SKM-1 treated with dmso at 0.1 percent for 144 hours (cell line): ENCODE measurements at regions not wholly inside any gene's neighbourhood (a gene's known extent, or its start where the extent isn't known, plus 50 kb on each side); places are given as distances from the start of the nearest gene placed in this dataset.
"Not testable (repeated sequence)": the region's sequence is repeated elsewhere in the genome, so short reads cannot be mapped to it uniquely, and the experiment has no call there.

Experiments
- DNase-seq: peaks from one replicate; lab custom pipeline; 2025; ENCODE audit not compliant: unreplicated experiment; lab: John Stamatoyannopoulos, UW

GRCh38 chr11:70585236-70585545 is 186.9 kb downstream of the CTTN start:
- DNase-seq = no peak

GRCh38 chr11:70586261-70587074 is 188.1 kb downstream of the CTTN start:
- DNase-seq = no peak

GRCh38 chr11:70587075-70587389 is 188.7 kb downstream of the CTTN start:
- DNase-seq = no peak

GRCh38 chr11:70590356-70590991 is 192.1 kb downstream of the CTTN start:
- no peak for DNase-seq

- DNase-seq = no peak
These were observed 194.4 kb downstream of the CTTN start for GRCh38 chr11:70592641-70593165.

GRCh38 chr11:70593446-70593983 is 195.2 kb downstream of the CTTN start:
- no peak for DNase-seq

- no peak for DNase-seq
These were observed 195.7 kb downstream of the CTTN start for GRCh38 chr11:70594031-70594430.

- no peak for DNase-seq
These were observed 196.3 kb downstream of the CTTN start for GRCh38 chr11:70594606-70595005.

GRCh38 chr11:70595016-70595415 is 196.7 kb downstream of the CTTN start:
- no peak for DNase-seq

- no peak for DNase-seq
These were observed 197.1 kb downstream of the CTTN start for GRCh38 chr11:70595452-70595851.

DNA sequence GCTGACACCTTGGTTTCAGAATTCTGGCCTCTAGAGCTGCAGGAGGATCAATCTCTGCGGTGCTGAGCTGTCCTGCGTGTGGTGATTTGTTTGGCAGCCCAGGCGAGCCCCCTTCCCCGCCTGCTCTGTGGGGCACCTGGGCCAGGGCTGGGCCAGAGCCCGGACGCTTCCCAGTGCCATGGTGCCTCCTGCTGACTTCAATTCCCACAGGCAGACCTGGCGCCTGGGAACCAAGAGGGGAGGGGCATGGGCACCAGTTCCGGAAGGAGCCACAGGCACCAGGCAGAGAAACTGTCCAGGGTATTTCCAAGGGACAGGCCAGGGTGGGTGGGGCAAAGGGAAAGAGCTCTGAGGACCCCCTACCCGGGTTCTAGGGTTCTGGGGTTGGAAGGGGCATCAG is 197.8 kb downstream of the CTTN start:
- DNase-seq = no peak

- DNase-seq = no peak
These were observed 198.8 kb downstream of the CTTN start for GRCh38 chr11:70597006-70597555.

DNA sequence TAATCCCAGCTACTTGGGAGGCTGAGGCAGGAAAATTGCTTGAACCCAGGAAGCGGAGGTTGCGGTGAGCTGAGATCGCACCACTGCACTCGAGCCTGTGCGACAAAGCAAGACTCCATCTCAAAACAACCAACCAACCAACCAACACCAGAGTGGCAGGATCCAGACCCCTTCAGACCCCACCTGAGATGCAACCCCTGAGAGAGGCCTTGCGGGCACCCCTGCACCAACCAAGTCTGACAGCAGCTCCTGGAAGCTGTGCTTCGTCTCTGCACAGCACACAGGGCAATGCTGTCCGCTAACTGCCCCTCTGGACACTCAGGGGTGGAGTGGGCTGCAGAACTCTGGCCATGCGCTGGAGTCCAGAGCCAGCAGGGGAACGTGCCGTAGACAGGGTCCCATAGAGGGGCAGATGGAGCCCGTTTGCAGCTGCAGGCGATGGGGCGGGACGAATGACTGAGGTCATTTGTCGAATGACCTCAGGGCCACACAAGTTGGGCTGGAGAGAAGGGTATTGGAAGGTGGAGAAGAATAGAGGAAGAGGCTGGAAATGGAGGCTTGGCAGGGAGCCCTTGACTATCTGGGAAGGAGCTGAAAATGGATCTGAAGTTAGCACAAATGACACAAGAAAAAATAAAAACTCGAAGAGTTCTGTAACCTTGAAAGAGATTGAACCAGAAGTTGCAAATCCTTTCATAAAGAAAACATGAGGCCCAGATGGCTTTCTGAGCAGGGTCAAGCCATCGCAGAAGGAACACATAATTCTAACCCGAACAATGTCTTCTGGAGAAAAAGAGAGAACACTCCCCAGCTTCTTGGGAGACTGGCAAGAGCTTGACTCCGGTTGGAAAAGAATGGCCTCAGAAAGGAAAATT is 199.7 kb downstream of the CTTN start:
- no peak for DNase-seq

DNA sequence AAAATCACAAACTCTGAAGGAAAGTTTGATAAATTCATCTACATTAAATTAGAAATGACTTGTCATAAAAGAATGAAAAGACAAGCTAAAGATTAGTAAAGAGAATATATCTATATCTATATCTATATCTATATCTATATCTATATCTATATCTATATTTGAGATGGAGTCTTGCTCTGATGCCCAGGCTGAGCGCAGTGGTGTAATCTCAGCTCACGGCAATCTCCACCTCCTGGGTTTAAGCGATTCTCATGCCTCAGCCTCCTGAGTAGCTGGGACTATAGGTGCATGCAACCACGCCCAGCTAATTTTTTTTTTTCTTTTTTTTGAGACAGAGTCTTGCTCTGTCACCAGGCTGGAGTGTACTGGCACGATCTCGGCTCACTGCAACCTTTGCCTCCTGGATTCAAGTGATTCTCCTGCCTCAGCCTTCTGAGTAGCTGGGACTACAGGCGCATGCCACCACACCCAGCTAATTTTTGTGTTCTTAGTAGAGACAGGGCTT is 202.6 kb downstream of the CTTN start:
- not testable (repeated sequence) for DNase-seq

GRCh38 chr11:70601861-70602538 is 203.7 kb downstream of the CTTN start:
- no peak for DNase-seq

- no peak for DNase-seq
These were observed 204.9 kb downstream of the CTTN start for GRCh38 chr11:70603114-70603755.

- no peak for DNase-seq
These were observed 205.5 kb downstream of the CTTN start for GRCh38 chr11:70603756-70604211.

GRCh38 chr11:70604221-70604620 is 205.9 kb downstream of the CTTN start:
- DNase-seq = no peak

- DNase-seq = no peak
These were observed 206.5 kb downstream of the CTTN start for GRCh38 chr11:70604630-70605467.
